Kidney (tissue), 13 donors: ENCODE measurements at regions not wholly inside any gene's neighbourhood (a gene's known extent, or its start where the extent isn't known, plus 50 kb on each side); places are given as distances from the start of the nearest gene placed in this dataset.
A peak's percentile ranks its signal among the peaks of the same experiment; 100 is the strongest.

Experiments
- DNase-seq, 5 donors: peaks; one replicate each; pipeline ENCODE4 v3.0.0-alpha.2; 2013 to 2020
- FAIRE-seq: peaks from 2 replicates; lab custom pipeline; 2012; peaks lifted over from hg19 to GRCh38; lab: Jason Lieb, UNC
- H3K27ac ChIP-seq, 2 donors: one replicate each; pipeline ENCODE4 v1.7.0; 2013; ENCODE audit warnings: low read depth in 2 of 2, low read length in 2 of 2, inconsistent platforms in 1 of 2
- H3K27me3 ChIP-seq: one replicate; pipeline ENCODE4 v1.7.1; 2013; ENCODE audit warnings: low read length, inconsistent platforms; ENCODE audit not compliant: control insufficient read depth, insufficient read depth
- H3K36me3 ChIP-seq, 3 donors: one replicate each; pipeline versions ENCODE4 v1.7.0 to v1.7.1; 2013; ENCODE audit warnings: low read length in 3 of 3, control low read depth in 1 of 3, inconsistent platforms in 1 of 3; ENCODE audit not compliant: insufficient read depth in 3 of 3, control insufficient read depth in 2 of 3
- H3K4me1 ChIP-seq, 3 donors: one replicate each; pipeline versions ENCODE4 v1.7.0 to v1.7.1; 2013; ENCODE audit warnings: low read length in 3 of 3, inconsistent platforms in 1 of 3, low read depth in 1 of 3; ENCODE audit not compliant: control insufficient read depth in 2 of 3, insufficient read depth in 2 of 3
- H3K4me3 ChIP-seq, 3 donors: one replicate each; pipeline versions ENCODE4 v1.7.0 to v1.8.1; 2013; ENCODE audit warnings: low read length in 3 of 3, control low read depth in 1 of 3, inconsistent platforms in 1 of 3
- H3K9ac ChIP-seq, 3 donors: one replicate each; pipeline versions ENCODE4 v1.7.0 to v1.7.1; 2013; ENCODE audit warnings: low read length in 3 of 3, control low read depth in 1 of 3, inconsistent platforms in 1 of 3
- H3K9me3 ChIP-seq, 3 donors: one replicate each; pipeline versions ENCODE4 v1.7.0 to v1.7.1; 2013; ENCODE audit warnings: low read length in 3 of 3, control low read depth in 1 of 3, inconsistent platforms in 1 of 3; ENCODE audit not compliant: control insufficient read depth in 2 of 3, insufficient read depth in 1 of 3
- CTCF ChIP-seq: IDR thresholded peaks from 3 replicates; pipeline ENCODE4 v1.5.1; 2012; ENCODE audit warnings: mild to moderate bottlenecking, moderate library complexity, borderline replicate concordance; ENCODE audit not compliant: insufficient read depth; ENCODE audit errors: extremely low read depth
- intact Hi-C: fragments of 100-400 bp; cut with DNase I; formaldehyde crosslinking; loops from one replicate; pipeline ENCODE4 v1.11.1; 2022
- donor health status: control.
- donor health status: control.
- donor health status: control.
- donor health status: control.
- donor health status: control.
- donor health status: DM: yes; HTN: yes; CAD: no.
- donor health status: Normal renal cell carcinoma (clear cell type).

GRCh38 chr9:135290566-135290965 is 189.0 kb upstream of the PPP1R26 start:
- H3K9ac ChIP-seq = no peak overlapping the region
- H3K4me1 ChIP-seq = no peaks in the 10 kb centered on the region
- no peak overlapping the region for H3K4me3 ChIP-seq
- no peak for TF ChIP-seq CTCF
- intact Hi-C loops = no loop called here
- no peaks in the 10 kb centered on the region for H3K36me3 ChIP-seq
- H3K27ac ChIP-seq = no peak overlapping the region
- H3K27me3 ChIP-seq = no peaks in the 10 kb centered on the region
- H3K9me3 ChIP-seq = no peaks in the 10 kb centered on the region
- DNase-seq (peak in 1 of 5 donors; percentile 7), FAIRE-seq (no peak)

GRCh38 chr9:135291165-135291564 is 188.4 kb upstream of the PPP1R26 start:
- Histone ChIP-seq H3K4me1 (no peaks in the 10 kb centered on the region), H3K27ac (no peak overlapping the region), H3K27me3 (no peaks in the 10 kb centered on the region), H3K36me3 (no peaks in the 10 kb centered on the region), H3K9ac (no peak overlapping the region), H3K4me3 (no peak overlapping the region), H3K9me3 (no peaks in the 10 kb centered on the region)
- FAIRE-seq (no peak), DNase-seq (peak in 1 of 5 donors; percentile 62)
- intact Hi-C loops = no loop called here
- no peak for TF ChIP-seq CTCF

- FAIRE-seq = no peak
- Histone ChIP-seq H3K4me1 (no peaks in the 10 kb centered on the region), H3K9me3 (no peaks in the 10 kb centered on the region), H3K9ac (no peak overlapping the region), H3K27ac (no peak overlapping the region), H3K4me3 (no peak overlapping the region), H3K36me3 (no peaks in the 10 kb centered on the region), H3K27me3 (no peaks in the 10 kb centered on the region)
- peak in 3 of 5 donors; percentile 4 to 26 (median 9) for DNase-seq
- TF ChIP-seq CTCF = no peak
- intact Hi-C loops = no loop called here
These were observed 184.7 kb upstream of the PPP1R26 start for GRCh38 chr9:135294836-135295235.
